NCI-H2227 treated with DMSO at 0.1 percent for 48 hours (cell line): ENCODE measurements at regions not wholly inside any gene's neighbourhood (a gene's known extent, or its start where the extent isn't known, plus 50 kb on each side); places are given as distances from the start of the nearest gene placed in this dataset.
A peak's percentile ranks its signal among the peaks of the same experiment; 100 is the strongest.

Experiments used
- DNase-seq: peaks from one replicate; lab custom pipeline; 2025; lab: John Stamatoyannopoulos, UW

DNA sequence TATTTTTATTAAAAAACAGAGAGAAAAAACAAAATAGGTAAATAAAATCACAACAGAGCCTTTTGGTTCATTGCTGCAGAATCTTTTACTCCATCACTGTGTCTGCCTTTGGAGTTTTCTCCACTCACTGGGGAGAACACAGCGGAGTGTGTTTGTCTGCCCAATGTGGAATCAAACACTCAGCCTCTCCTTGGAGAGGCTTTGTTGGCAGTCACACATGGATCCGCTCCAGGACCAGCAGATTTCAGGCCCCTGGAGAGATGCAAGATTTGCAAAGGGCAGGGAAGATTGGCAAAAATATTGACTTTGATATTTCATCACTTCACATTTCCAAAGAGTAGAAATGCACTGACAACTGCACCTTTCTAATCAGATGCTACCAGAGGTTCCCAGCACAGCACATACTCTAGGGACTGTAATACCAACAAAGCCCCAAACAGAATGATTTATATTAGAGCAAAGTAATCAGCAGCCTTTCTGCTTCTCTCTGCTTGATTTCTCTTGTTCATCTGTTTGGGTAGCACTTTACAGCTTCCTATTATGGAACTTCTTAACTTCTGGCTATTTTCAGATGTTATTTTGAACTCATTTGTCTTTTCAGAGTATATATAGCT is 1898.8 kb upstream of the PIK3C3 start:
- no peak for DNase-seq

GRCh38 chr18:40055262-40055661 is 1899.8 kb upstream of the PIK3C3 start:
- no peak for DNase-seq

- no peak for DNase-seq
Observed at GRCh38 chr18:40049716-40050115, 1905.3 kb upstream of the PIK3C3 start.

- DNase-seq, result peak; percentile 64
Observed at GRCh38 chr18:40048886-40049650, 1906.0 kb upstream of the PIK3C3 start.

DNA sequence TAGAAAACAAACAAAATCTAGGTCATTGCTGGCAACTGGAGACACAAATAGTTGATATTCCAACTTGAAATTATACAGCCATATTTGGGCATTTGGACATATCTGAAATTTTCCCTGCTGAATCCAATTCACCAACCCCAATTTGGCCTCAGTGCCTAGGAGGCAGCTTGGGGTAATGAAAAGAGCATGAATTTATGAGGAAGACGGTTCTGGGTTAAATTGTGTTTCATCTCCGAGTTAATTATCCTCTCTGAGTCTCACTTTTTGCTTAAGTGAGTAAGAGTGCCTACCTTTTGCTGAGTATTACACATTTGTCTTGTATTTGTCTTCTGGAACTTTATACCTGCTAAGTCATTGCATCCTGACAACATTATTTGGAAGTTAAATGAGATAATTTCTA is 1906.8 kb upstream of the PIK3C3 start:
- DNase-seq, result no peak

GRCh38 chr18:40046596-40046995 is 1908.4 kb upstream of the PIK3C3 start:
- DNase-seq, result no peak

- no peak for DNase-seq
Observed at GRCh38 chr18:40041951-40042350, 1913.1 kb upstream of the PIK3C3 start.

DNA sequence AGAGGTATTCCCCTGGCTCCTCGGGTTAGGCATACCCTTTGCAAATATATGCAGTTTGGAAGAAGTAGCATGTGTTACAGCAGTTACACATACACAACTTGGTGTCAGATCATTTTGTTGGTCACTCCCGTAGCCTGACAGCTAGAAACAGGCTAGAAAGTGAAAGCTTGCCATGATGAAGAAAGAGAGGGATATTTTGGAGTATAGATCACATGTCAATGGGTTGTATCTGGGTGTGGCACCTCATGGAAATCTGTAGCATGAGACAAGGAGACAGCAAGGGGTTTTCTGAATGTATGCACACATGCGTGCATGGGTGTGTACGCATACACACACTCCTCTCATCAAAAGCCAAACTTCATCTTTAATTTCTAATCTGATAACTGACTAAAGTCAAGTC is 1914.5 kb upstream of the PIK3C3 start:
- DNase-seq, result no peak

- DNase-seq, result no peak
Observed at GRCh38 chr18:40037356-40037755, 1917.7 kb upstream of the PIK3C3 start.

DNA sequence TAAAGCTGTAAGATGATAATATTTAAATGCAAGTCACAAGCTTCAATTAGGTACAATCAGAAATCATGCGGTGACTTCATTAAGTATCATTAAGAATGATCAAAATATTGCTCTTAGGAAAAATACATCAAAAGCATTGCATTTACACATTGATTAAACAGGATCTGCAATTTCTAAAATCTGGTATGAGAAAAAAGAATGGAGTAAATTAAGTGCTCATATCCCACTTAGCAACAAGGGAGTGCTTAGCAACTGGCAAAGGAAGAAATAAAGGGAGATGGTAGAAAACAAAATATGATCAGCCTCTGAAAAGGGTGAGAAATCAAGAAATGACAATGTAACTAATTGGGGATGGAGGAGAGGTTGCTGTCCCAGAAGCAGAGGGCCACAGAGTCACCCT is 1918.2 kb upstream of the PIK3C3 start:
- no peak for DNase-seq

- no peak for DNase-seq
Observed at GRCh38 chr18:40035966-40036365, 1919.1 kb upstream of the PIK3C3 start.

DNA sequence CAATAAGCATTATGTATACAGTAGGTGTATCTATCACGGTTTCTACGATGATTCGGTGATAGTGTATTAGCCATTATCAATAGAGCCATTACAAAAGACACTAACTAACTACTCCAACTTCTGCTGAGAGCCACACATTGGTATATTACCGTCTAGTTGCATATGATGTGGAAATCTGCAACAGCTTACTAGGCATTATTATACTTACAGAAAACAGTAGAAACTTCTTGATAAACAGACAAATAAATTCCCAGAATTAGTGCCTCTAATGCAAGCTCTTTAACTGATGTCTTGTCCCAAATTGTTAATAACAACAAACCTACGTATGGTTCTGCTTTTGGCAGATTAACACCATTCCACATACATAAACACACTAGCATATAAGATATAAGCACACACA is 1923.0 kb upstream of the PIK3C3 start:
- no peak for DNase-seq

DNA sequence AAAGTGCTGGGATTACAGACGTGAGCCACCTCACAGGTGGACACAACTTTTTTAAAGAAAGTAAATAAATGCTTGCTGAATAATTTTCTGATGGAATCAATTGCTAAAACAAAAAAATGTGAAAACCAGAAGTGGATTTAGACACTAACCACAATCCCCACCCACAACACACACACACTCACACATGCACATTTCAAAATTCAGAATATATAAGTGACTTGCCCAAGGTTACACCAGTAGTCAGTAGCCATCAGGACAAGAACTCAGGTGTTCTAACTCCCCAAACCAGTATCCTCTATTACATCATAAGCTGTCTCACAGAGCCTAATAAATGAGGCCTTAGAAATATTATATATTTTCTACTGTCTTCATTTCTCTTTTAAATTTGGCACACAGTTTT is 1923.6 kb upstream of the PIK3C3 start:
- no peak for DNase-seq

GRCh38 chr18:40019797-40020392 is 1935.1 kb upstream of the PIK3C3 start:
- no peak for DNase-seq

DNA sequence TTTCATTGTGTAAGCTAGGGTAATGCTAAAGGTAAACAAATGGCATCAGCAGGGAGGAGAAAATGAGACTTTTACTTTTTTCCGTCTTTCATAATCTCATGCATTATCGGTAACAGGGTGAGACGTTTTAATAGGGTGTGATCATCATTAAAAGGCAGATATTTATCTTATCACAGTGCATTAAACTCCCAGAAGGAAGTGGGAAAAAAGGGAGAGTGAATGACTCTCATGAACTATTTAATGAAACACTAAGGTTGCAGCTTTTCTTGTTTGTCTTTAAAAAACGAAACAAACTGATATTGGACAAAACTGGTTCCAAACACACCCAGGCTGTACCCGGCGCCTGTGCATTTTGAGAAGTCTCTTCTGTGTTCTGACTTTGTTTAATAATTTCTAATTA is 1936.8 kb upstream of the PIK3C3 start:
- no peak for DNase-seq

- DNase-seq, result no peak
Observed at GRCh38 chr18:40017021-40017420, 1938.0 kb upstream of the PIK3C3 start.

- no peak for DNase-seq
Observed at GRCh38 chr18:40016405-40016804, 1938.6 kb upstream of the PIK3C3 start.

- no peak for DNase-seq
Observed at GRCh38 chr18:40013001-40013609, 1941.9 kb upstream of the PIK3C3 start.

GRCh38 chr18:40011201-40011600 is 1943.8 kb upstream of the PIK3C3 start:
- DNase-seq, result no peak

DNA sequence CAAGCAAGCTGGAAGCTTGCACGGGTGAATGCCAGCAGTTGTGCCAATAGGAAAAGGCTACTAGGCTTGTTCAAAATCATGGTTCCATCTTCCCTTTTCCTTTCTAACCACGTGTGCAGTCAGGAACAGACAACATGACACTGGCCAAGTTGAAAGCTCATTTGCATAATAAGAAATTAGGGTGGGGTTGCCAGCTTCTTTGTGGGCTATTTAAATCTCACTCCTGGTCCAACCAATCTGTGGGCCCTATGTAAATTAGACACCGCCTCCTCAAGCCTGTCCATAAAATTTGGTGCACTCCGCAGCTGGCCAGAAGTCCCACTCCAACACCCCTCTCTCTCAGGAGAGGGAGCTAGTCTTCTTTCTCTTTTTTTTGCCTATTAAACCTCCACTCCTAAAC is 1948.4 kb upstream of the PIK3C3 start:
- no peak for DNase-seq

DNA sequence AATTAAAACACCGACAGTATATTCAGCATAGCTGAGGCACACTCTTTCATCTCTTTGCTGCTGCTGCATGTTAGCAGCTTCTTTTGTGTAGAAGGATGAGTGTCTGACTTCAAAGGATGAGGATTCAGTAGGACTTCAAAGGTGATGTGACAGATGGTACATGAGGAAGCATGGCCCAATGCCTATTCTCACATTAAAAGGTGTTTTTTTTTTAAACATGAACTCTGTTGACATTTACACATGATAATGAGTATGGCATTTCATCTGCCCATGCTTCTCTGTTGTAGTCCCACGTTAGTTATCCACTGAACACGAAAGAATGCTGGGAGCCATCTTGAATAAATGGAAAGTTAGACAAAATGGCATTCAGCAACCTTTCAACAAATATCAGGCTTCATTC is 1950.8 kb upstream of the PIK3C3 start:
- no peak for DNase-seq

DNA sequence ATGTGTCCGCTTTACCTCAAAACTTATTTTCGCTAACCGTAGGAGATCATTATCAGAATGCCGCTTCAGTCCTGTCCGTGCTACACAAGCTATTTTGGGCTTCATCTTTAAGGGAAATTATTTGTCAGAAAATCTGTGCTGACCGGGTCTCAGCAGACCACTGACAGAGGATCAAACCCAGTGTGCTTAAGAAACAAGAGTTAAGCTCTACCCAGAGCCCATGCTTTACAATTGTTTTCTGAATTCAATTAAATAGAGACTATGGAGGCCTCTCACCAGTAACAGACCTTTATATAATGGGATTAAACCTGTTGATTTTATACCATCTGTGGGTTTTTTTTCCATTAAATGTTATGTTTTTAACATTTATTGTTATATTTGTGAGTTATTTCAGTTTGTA is 1956.7 kb upstream of the PIK3C3 start:
- DNase-seq, result no peak

GRCh38 chr18:39994498-39994897 is 1960.5 kb upstream of the PIK3C3 start:
- DNase-seq, result no peak
